ENCODE measurements at regions not wholly inside any gene's neighbourhood (a gene's known extent, or its start where the extent isn't known, plus 50 kb on each side); places are given as distances from the start of the nearest gene placed in this dataset.

DNA sequence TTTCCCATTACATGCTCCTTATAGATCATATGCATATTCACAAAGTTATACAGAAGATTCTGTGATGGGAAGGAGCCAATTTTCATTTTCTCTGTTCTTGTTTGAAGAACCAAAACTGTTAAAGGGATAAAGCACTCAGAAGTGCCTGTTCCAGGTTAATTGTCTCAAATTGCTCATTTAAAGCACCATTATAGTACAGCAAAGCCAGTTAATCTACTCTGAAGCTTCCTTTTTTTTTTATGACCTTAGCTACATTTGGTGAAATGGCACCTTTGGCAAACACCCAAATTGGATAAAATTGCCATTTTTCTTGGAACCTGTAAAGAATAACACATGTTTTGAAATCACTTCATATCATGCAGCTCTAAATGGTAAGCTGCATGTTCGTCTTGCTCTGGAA, 1092.3 kb downstream of the BCL11A start:
- CTCF ChIA-PET: no interaction called here
- intact Hi-C loops (cut with DNase I, micrococcal nuclease): no loop called here

DNA sequence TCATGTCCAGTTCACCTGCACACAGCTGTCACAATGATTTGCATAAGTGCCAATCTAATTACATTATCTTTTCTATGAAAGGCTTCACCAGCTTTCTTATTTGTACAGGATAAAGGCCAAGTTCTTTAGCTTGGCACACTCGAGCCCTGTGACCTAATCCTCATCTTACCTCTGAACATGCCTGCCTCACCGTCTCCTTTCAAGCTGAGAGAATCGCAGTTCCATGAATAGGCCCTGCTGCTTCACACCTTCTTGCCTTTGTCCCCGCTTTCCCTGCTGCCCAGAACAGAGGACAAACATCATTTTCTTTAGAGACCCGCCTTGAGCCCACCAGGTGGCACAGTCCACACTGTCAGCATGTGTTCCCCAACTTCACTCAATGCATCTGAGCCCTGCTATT, 1094.7 kb downstream of the BCL11A start:
- Histone ChIP-seq H3K27ac (ENCODE audit: low read depth in 1 of 2, low read length in 2 of 2) (no peak overlapping the region), H3K36me3 (ENCODE audit: insufficient read depth, low read length) (no peaks in the 10 kb centered on the region), H3K27me3 (ENCODE audit: control insufficient read depth in 1 of 2, insufficient read depth in 2 of 2, low read length in 2 of 2) (no peaks in the 10 kb centered on the region), H3K4me1 (ENCODE audit: insufficient read depth, low read length) (no peaks in the 10 kb centered on the region), H3K9me3 (ENCODE audit: control insufficient read depth in 1 of 2, insufficient read depth in 1 of 2, low read length in 2 of 2) (no peaks in the 10 kb centered on the region), H3K4me3 (ENCODE audit: low read length) (no peak overlapping the region)
- Mint-ChIP-seq H3K27ac (no peak overlapping the region), H3K36me3 (ENCODE audit: low read depth) (no peaks in the 10 kb centered on the region), H3K9me3 (no peaks in the 10 kb centered on the region), H3K4me3 (no peak overlapping the region), H3K4me1 (ENCODE audit: low read depth) (no peaks in the 10 kb centered on the region), H3K27me3 (no peaks in the 10 kb centered on the region)
- POLR2A ChIA-PET: no interaction called here
- CTCF ChIA-PET: no interaction called here
- intact Hi-C loops (cut with DNase I, micrococcal nuclease): no loop called here
- no peak for DNase-seq
- TF ChIP-seq, protein P1, sequence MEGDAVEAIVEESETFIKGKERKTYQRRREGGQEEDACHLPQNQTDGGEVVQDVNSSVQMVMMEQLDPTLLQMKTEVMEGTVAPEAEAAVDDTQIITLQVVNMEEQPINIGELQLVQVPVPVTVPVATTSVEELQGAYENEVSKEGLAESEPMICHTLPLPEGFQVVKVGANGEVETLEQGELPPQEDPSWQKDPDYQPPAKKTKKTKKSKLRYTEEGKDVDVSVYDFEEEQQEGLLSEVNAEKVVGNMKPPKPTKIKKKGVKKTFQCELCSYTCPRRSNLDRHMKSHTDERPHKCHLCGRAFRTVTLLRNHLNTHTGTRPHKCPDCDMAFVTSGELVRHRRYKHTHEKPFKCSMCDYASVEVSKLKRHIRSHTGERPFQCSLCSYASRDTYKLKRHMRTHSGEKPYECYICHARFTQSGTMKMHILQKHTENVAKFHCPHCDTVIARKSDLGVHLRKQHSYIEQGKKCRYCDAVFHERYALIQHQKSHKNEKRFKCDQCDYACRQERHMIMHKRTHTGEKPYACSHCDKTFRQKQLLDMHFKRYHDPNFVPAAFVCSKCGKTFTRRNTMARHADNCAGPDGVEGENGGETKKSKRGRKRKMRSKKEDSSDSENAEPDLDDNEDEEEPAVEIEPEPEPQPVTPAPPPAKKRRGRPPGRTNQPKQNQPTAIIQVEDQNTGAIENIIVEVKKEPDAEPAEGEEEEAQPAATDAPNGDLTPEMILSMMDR (IDR thresholded peaks at IDR 0.05): no peak
- ATAC-seq (ENCODE audit: poor library complexity): no peak

More for the DNA sequence above, 1092.3 kb downstream of the BCL11A start:
- H3K9me3 ChIP-seq (ENCODE audit: control insufficient read depth in 1 of 2, insufficient read depth in 1 of 2, low read length in 2 of 2): no peaks in the 10 kb centered on the region
- Mint-ChIP-seq H3K27me3 (no peaks in the 10 kb centered on the region), H3K9me3 (no peaks in the 10 kb centered on the region), H3K36me3 (ENCODE audit: low read depth) (no peaks in the 10 kb centered on the region), H3K27ac (no peak overlapping the region), H3K4me1 (ENCODE audit: low read depth) (no peaks in the 10 kb centered on the region), H3K4me3 (no peak overlapping the region)
- DNase-seq (no peak), ATAC-seq (ENCODE audit: poor library complexity) (no peak)
- POLR2A ChIA-PET: no interaction called here
- no peaks in the 10 kb centered on the region for H3K4me1 ChIP-seq (ENCODE audit: insufficient read depth, low read length)
- no peaks in the 10 kb centered on the region for H3K27me3 ChIP-seq (ENCODE audit: control insufficient read depth in 1 of 2, insufficient read depth in 2 of 2, low read length in 2 of 2)
- H3K27ac ChIP-seq (ENCODE audit: low read depth in 1 of 2, low read length in 2 of 2): no peak overlapping the region
- H3K4me3 ChIP-seq (ENCODE audit: low read length): no peak overlapping the region
- H3K36me3 ChIP-seq (ENCODE audit: insufficient read depth, low read length): no peaks in the 10 kb centered on the region
- TF ChIP-seq, protein P1 (IDR thresholded peaks at IDR 0.05): no peak

GRCh38 chr2:59456285-59456684, 1097.2 kb downstream of the BCL11A start:
- H3K27me3 Mint-ChIP-seq: no peaks in the 10 kb centered on the region
- ChIA-PET POLR2A (no interaction called here), CTCF (no interaction called here)
- Histone ChIP-seq H3K9me3 (ENCODE audit: control insufficient read depth in 1 of 2, insufficient read depth in 1 of 2, low read length in 2 of 2) (peaks cover 0 to 5% of the 10 kb centered on the region in 2 experiments), H3K27me3 (ENCODE audit: control insufficient read depth in 1 of 2, insufficient read depth in 2 of 2, low read length in 2 of 2) (no peaks in the 10 kb centered on the region), H3K4me1 (ENCODE audit: insufficient read depth, low read length) (no peaks in the 10 kb centered on the region), H3K27ac (ENCODE audit: low read depth in 1 of 2, low read length in 2 of 2) (no peak overlapping the region), H3K36me3 (ENCODE audit: insufficient read depth, low read length) (no peaks in the 10 kb centered on the region), H3K4me3 (ENCODE audit: low read length) (no peak overlapping the region)
- DNase-seq (no peak), ATAC-seq (ENCODE audit: poor library complexity) (no peak)
- no peak overlapping the region for H3K4me3 Mint-ChIP-seq
- intact Hi-C loops (cut with DNase I, micrococcal nuclease): no loop called here
- H3K9me3 Mint-ChIP-seq: no peaks in the 10 kb centered on the region
- TF ChIP-seq, protein P1 (IDR thresholded peaks at IDR 0.05): no peak
- no peak overlapping the region for H3K27ac Mint-ChIP-seq
- H3K4me1 Mint-ChIP-seq (ENCODE audit: low read depth): no peaks in the 10 kb centered on the region
- H3K36me3 Mint-ChIP-seq (ENCODE audit: low read depth): no peaks in the 10 kb centered on the region

Data from CD4-positive, alpha-beta T cell (primary cell).